Peyer's patch (tissue), 4 donors: ENCODE measurements at regions not wholly inside any gene's neighbourhood (a gene's known extent, or its start where the extent isn't known, plus 50 kb on each side); places are given as distances from the start of the nearest gene placed in this dataset.

Source experiments
- POLR2A ChIP-seq, 2 donors: fragments of 450-650 bp; IDR thresholded peaks; one replicate each; pipeline ENCODE4 v1.5.1; 2017; ENCODE audit warnings: antibody characterized with exemption in 2 of 2, mild to moderate bottlenecking in 2 of 2, moderate library complexity in 2 of 2
- TF ChIP-seq, protein P1 (sequence below), 6 experiments: fragments of 450-650 bp in 4 of 6; fragments of 200-600 bp in 2 of 6; sonication (generic) in 1 of 6; IDR thresholded peaks; one replicate each; pipeline ENCODE4 v1.5.1; 2017 to 2019; ENCODE audit warnings: antibody characterized with exemption in 6 of 6, mild to moderate bottlenecking in 3 of 6, moderate library complexity in 1 of 6

- TF ChIP-seq POLR2A (IDR thresholded peaks at IDR 0.05): no peak
- TF ChIP-seq, protein P1, sequence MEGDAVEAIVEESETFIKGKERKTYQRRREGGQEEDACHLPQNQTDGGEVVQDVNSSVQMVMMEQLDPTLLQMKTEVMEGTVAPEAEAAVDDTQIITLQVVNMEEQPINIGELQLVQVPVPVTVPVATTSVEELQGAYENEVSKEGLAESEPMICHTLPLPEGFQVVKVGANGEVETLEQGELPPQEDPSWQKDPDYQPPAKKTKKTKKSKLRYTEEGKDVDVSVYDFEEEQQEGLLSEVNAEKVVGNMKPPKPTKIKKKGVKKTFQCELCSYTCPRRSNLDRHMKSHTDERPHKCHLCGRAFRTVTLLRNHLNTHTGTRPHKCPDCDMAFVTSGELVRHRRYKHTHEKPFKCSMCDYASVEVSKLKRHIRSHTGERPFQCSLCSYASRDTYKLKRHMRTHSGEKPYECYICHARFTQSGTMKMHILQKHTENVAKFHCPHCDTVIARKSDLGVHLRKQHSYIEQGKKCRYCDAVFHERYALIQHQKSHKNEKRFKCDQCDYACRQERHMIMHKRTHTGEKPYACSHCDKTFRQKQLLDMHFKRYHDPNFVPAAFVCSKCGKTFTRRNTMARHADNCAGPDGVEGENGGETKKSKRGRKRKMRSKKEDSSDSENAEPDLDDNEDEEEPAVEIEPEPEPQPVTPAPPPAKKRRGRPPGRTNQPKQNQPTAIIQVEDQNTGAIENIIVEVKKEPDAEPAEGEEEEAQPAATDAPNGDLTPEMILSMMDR (IDR thresholded peaks at IDR 0.05): no peak
Observed at GRCh38 chr12:63406781-63407180, 255.8 kb upstream of the AVPR1A start.
